ENCODE measurements at regions not wholly inside any gene's neighbourhood (a gene's known extent, or its start where the extent isn't known, plus 50 kb on each side); places are given as distances from the start of the nearest gene placed in this dataset.

- no peak for TF ChIP-seq EZH2 (IDR thresholded peaks at IDR 0.05; ENCODE audit: low read depth)
- TF ChIP-seq CTCF (conservative IDR thresholded peaks at IDR 0.05) = no peak
Measured at GRCh38 chr12:126798449-126798848, 1468.5 kb upstream of the TMEM132C start.
